K562 (cell line): ENCODE measurements at regions not wholly inside any gene's neighbourhood (a gene's known extent, or its start where the extent isn't known, plus 50 kb on each side); places are given as distances from the start of the nearest gene placed in this dataset.

Experiments used
- ATAC-seq: fragments of 200-7000 bp; cut with Tn5 transposase; 3 replicates; pipeline ENCODE4 v1.9.1; 2020; ENCODE audit warnings: moderate library complexity
- BruUV-seq: library from RNA; stranded (reverse); fragments of 400-500 nt; replicated peaks from 2 replicates; lab custom pipeline; 2021; lab: Mats Ljungman, UMichigan
- CTCF ChIA-PET: fragments of 300-600 bp; formaldehyde crosslinking; extraction: SDS; loops from one replicate; lab custom pipeline; 2021; ENCODE audit warnings: low intra/inter-chr PET ratio; lab: Yijun Ruan, JAX
- POLR2A ChIA-PET: fragments of 300-600, 350-650 bp; sonication (Branson Sonifier 250); formaldehyde crosslinking; extraction: SDS; loops from one replicate; lab custom pipeline; 2021; ENCODE audit warnings: antibody characterized with exemption, inconsistent platforms; lab: Yijun Ruan, JAX
- DNase-seq, 4 experiments: peaks; one replicate each; pipeline versions ENCODE4 v3.0.0 to v3.0.0-alpha.2; 2011 to 2018; ENCODE audit warnings: low spot score in 3 of 4, mixed read lengths in 3 of 4; ENCODE audit errors: extremely low read depth in 1 of 4
- FAIRE-seq: peaks from 2 replicates; lab custom pipeline; 2011; peaks lifted over from hg19 to GRCh38; lab: Jason Lieb, UNC
- H2AFZ ChIP-seq: 2 replicates; pipeline ENCODE4 v1.6.0; 2011; ENCODE audit warnings: low read depth, low read length, control low read depth, inconsistent platforms
- H3K27ac ChIP-seq: fragments of 200-600 bp; 3 replicates; pipeline ENCODE4 v1.8.0; 2011; ENCODE audit warnings: low read depth, mild to moderate bottlenecking, control low read depth, inconsistent platforms, low read length, moderate library complexity, mixed read lengths; ENCODE audit errors: extremely low read depth
- H3K27me3 ChIP-seq, 2 experiments: fragments of 300-600 bp in 1 of 2; 2 replicates in 1 of 2; 3 replicates in 1 of 2; pipeline versions ENCODE4 v1.6.0 to v1.8.0; 2011; ENCODE audit warnings: inconsistent platforms in 2 of 2, low read length in 2 of 2, mild to moderate bottlenecking in 1 of 2, mixed read lengths in 1 of 2, moderate library complexity in 1 of 2; ENCODE audit not compliant: control insufficient read depth in 2 of 2, insufficient read depth in 2 of 2
- H3K36me3 ChIP-seq: fragments of 300-600 bp; 3 replicates; pipeline ENCODE4 v1.8.0; 2011; ENCODE audit warnings: mild to moderate bottlenecking, low read length, inconsistent platforms; ENCODE audit not compliant: control insufficient read depth, insufficient read depth
- H3K4me1 ChIP-seq, 2 experiments: fragments of 200-600 bp in 1 of 2; replicated peaks in 1 of 2; 2 replicates in 1 of 2; 3 replicates in 1 of 2; pipeline versions ENCODE4 v1.5.1 to v1.8.0; 2011; ENCODE audit warnings: inconsistent platforms in 2 of 2, low read length in 2 of 2, mild to moderate bottlenecking in 1 of 2, mixed read lengths in 1 of 2, moderate library complexity in 1 of 2; ENCODE audit not compliant: control insufficient read depth in 2 of 2, insufficient read depth in 2 of 2
- H3K4me2 ChIP-seq: 2 replicates; pipeline ENCODE4 v1.6.1; 2011; ENCODE audit warnings: low read length, control low read depth, inconsistent platforms, mixed read lengths; ENCODE audit not compliant: insufficient read depth
- H3K4me3 ChIP-seq: fragments of 200-600 bp; sonication (generic), shearing (Covaris generic); 2 replicates; pipeline ENCODE4 v1.5.1; 2016; ENCODE audit warnings: control low read depth, inconsistent platforms
- H3K79me2 ChIP-seq: fragments of 200-600 bp; 3 replicates; pipeline ENCODE4 v1.8.0; 2011; ENCODE audit warnings: low read length, inconsistent platforms; ENCODE audit not compliant: control insufficient read depth, insufficient read depth
- H3K9ac ChIP-seq, 2 experiments: 2 replicates each; pipeline versions ENCODE4 v1.6.0 to v1.6.1; 2011; ENCODE audit warnings: low read depth in 2 of 2, low read length in 2 of 2, control low read depth in 1 of 2, inconsistent platforms in 1 of 2, mild to moderate bottlenecking in 1 of 2, mixed read lengths in 1 of 2; ENCODE audit not compliant: insufficient read depth in 1 of 2
- H3K9me1 ChIP-seq: one replicate; pipeline ENCODE4 v1.6.0; 2011; ENCODE audit warnings: inconsistent platforms, mild to moderate bottlenecking, low read length, moderate library complexity; ENCODE audit not compliant: control insufficient read depth, insufficient read depth
- H3K9me3 ChIP-seq: replicated peaks from 2 replicates; pipeline ENCODE4 v1.5.1; 2011; ENCODE audit warnings: low read depth, low read length, inconsistent platforms; ENCODE audit not compliant: control insufficient read depth, insufficient read depth
- H4K20me1 ChIP-seq: replicated peaks from 2 replicates; pipeline ENCODE4 v1.6.1; 2011; ENCODE audit warnings: low read length, inconsistent platforms, mixed read lengths; ENCODE audit not compliant: control insufficient read depth, insufficient read depth
- BRCA1 ChIP-seq, 2 experiments: fragments of 450-650 bp in 1 of 2; sonication (generic) in 1 of 2; formaldehyde crosslinking in 1 of 2; IDR thresholded peaks; 2 replicates each; pipeline versions ENCODE4 v1.5.0 to v1.6.1; 2017 to 2020; ENCODE audit warnings: mild to moderate bottlenecking in 1 of 2, missing genetic modification reagents in 1 of 2
- C11orf30 ChIP-seq: fragments of 450-650 bp; IDR thresholded peaks from 2 replicates; pipeline ENCODE4 v1.6.1; 2016; ENCODE audit warnings: low read depth, mild to moderate bottlenecking
- CEBPG ChIP-seq, 3 experiments: fragments of 200-800 bp in 1 of 3; sonication (Bioruptor generic) in 1 of 3; sonication (generic) in 1 of 3; formaldehyde crosslinking in 1 of 3; IDR thresholded peaks in 2 of 3; conservative IDR thresholded peaks in 1 of 3; 2 replicates each; pipeline versions ENCODE4 v1.6.1 to v1.8.0; 2016 to 2022; ENCODE audit warnings: missing compliant biosample characterization in 2 of 3, missing genetic modification characterization in 2 of 3, mild to moderate bottlenecking in 1 of 3, missing genetic modification reagents in 1 of 3
- FOXP1 ChIP-seq: sonication (generic); formaldehyde crosslinking; IDR thresholded peaks from 2 replicates; pipeline ENCODE4 v1.8.0; 2022; ENCODE audit warnings: mild to moderate bottlenecking, missing genetic modification reagents
- GTF2F1 ChIP-seq: IDR thresholded peaks from 2 replicates; pipeline ENCODE4 v1.6.1; 2011; ENCODE audit warnings: low read depth, low read length, improper control_type of control experiment
- HCFC1 ChIP-seq: IDR thresholded peaks from 2 replicates; pipeline ENCODE4 v1.6.1; 2012; ENCODE audit warnings: low read depth, low read length, improper control_type of control experiment
- PCBP2 ChIP-seq: fragments of 200-400 bp; formaldehyde crosslinking; IDR thresholded peaks from 2 replicates; pipeline ENCODE4 v1.6.1; 2018; ENCODE audit warnings: low read length, low read depth, mild to moderate bottlenecking, moderate library complexity; ENCODE audit not compliant: poor library complexity, severe bottlenecking
- PHTF2 ChIP-seq: fragments of 250-450 bp; sonication (Bioruptor Pico); IDR thresholded peaks from 2 replicates; pipeline ENCODE4 v1.5.0; 2021; ENCODE audit warnings: mild to moderate bottlenecking
- POLR3A ChIP-seq: IDR thresholded peaks from 2 replicates; pipeline ENCODE4 v1.6.1; 2011; ENCODE audit warnings: borderline replicate concordance, mild to moderate bottlenecking, moderate library complexity; ENCODE audit not compliant: insufficient read length, insufficient read depth; ENCODE audit errors: extremely low read depth
- SIRT6 ChIP-seq: IDR thresholded peaks from one replicate; pipeline ENCODE4 v1.6.1; 2012; ENCODE audit warnings: low read depth, mild to moderate bottlenecking, control low read depth, inconsistent platforms, low read length, moderate library complexity
- SPI1 ChIP-seq: IDR thresholded peaks from 2 replicates; pipeline ENCODE4 v1.6.1; 2011; ENCODE audit warnings: low read depth, low read length, control low read depth, borderline replicate concordance
- ZEB2 ChIP-seq: fragments of 450-650 bp; IDR thresholded peaks from 2 replicates; pipeline ENCODE4 v1.6.1; 2016
- ZNF174 ChIP-seq: fragments of 250-450 bp; sonication (Bioruptor Pico); IDR thresholded peaks from 2 replicates; pipeline ENCODE4 v1.4.0; 2020; ENCODE audit warnings: mild to moderate bottlenecking
- ZNF354B ChIP-seq: fragments of 250-450 bp; sonication (Bioruptor Pico); IDR thresholded peaks from 2 replicates; pipeline ENCODE4 v1.4.0; 2020
- in situ Hi-C: fragments of 300-500 bp; cut with MboI; formaldehyde crosslinking; loops from 4 replicates; pipeline ENCODE4 v1.15.0; 2018; ENCODE audit warnings: inconsistent platforms, mixed read lengths
- intact Hi-C: fragments of 100-400 bp; cut with micrococcal nuclease; formaldehyde crosslinking; loops from 2 replicates; pipeline ENCODE4 v1.14.2; 2022

- H3K79me2 ChIP-seq: no peaks in the 10 kb centered on the region
- H3K4me3 ChIP-seq: no peak overlapping the region
- no peak overlapping the region for H3K4me2 ChIP-seq
- no peaks in the 10 kb centered on the region for H3K27me3 ChIP-seq
- in situ Hi-C loops: no loop called here
- no TSS peak for BruUV-seq
- H3K4me1 ChIP-seq: no peaks in the 10 kb centered on the region
- no peak overlapping the region for H2AFZ ChIP-seq
- H4K20me1 ChIP-seq: no peaks in the 10 kb centered on the region
- no peaks in the 10 kb centered on the region for H3K9me1 ChIP-seq
- ATAC-seq (no peak), FAIRE-seq (no peak), DNase-seq (no peak)
- intact Hi-C loops: no loop called here
- ChIA-PET CTCF (no interaction called here), POLR2A (no interaction called here)
- H3K9ac ChIP-seq: no peak overlapping the region
- no peak overlapping the region for H3K27ac ChIP-seq
- H3K9me3 ChIP-seq: no peaks in the 10 kb centered on the region
- TF ChIP-seq ZNF174 (CRISPR knock-in tag) (no peak), ZNF354B (CRISPR knock-in tag) (no peak), ZEB2 (no peak), PHTF2 (no peak), GTF2F1 (no peak), HCFC1 (no peak), SPI1 (no peak), CEBPG (CRISPR knock-in tag; IDR thresholded peaks at IDR 0.05) (no peak), CEBPG (tag; conservative IDR thresholded peaks at IDR 0.05 in 1 of 2, IDR thresholded peaks at IDR 0.05 in 1 of 2) (no peak), POLR3A (no peak), BRCA1 (IDR thresholded peaks at IDR 0.05) (no peak), BRCA1 (CRISPR knock-in tag; IDR thresholded peaks at IDR 0.05) (no peak), PCBP2 (no peak), SIRT6 (no peak), C11orf30 (no peak), FOXP1 (no peak)
- no peaks in the 10 kb centered on the region for H3K36me3 ChIP-seq
Measured at GRCh38 chr5:58197875-58198274, 262.0 kb downstream of the PLK2 start.
